Activated naive CD8-positive, alpha-beta T cell treated with anti-CD3 and anti-CD28 coated beads, Interleukin-2, amount 10 ng/mL, durations not matched to agents 7 days and 5 days (primary cell): ENCODE measurements at regions not wholly inside any gene's neighbourhood (a gene's known extent, or its start where the extent isn't known, plus 50 kb on each side); places are given as distances from the start of the nearest gene placed in this dataset.
"Not testable (repeated sequence)": the region's sequence is repeated elsewhere in the genome, so short reads cannot be mapped to it uniquely, and the experiment has no call there.

Experiments used
- ATAC-seq: fragments of 150-1000 bp; cut with Tn5 transposase; one replicate; pipeline ENCODE4 v1.10.0; 2021; ENCODE audit warnings: low read depth, moderate library complexity
- POLR2A ChIA-PET: fragments of 350-600 bp; sonication (Branson Sonifier 250); formaldehyde crosslinking; loops from one replicate; lab custom pipeline; 2021; ENCODE audit warnings: antibody characterized with exemption; lab: Charles Lee
- DNase-seq: peaks from one replicate; pipeline ENCODE4 v3.0.0; 2021
- H3K27ac Mint-ChIP-seq: one replicate; pipeline ENCODE4 v1.8.0; 2022; ENCODE audit warnings: mild to moderate bottlenecking, mixed read lengths
- H3K27me3 Mint-ChIP-seq: one replicate; pipeline ENCODE4 v1.8.0; 2022; ENCODE audit warnings: mild to moderate bottlenecking, moderate library complexity, mixed read lengths
- H3K36me3 Mint-ChIP-seq: one replicate; pipeline ENCODE4 v1.8.0; 2021; ENCODE audit warnings: mild to moderate bottlenecking, mixed read lengths
- H3K4me1 Mint-ChIP-seq: one replicate; pipeline ENCODE4 v1.8.0; 2021; ENCODE audit warnings: mixed read lengths
- H3K4me3 Mint-ChIP-seq: one replicate; pipeline ENCODE4 v1.8.0; 2022; ENCODE audit warnings: mild to moderate bottlenecking, moderate library complexity, mixed read lengths
- H3K9me3 Mint-ChIP-seq: one replicate; pipeline ENCODE4 v1.8.0; 2021; ENCODE audit warnings: mixed read lengths

- DNase-seq (no peak), ATAC-seq (no peak)
- no peaks in the 10 kb centered on the region for H3K27me3 Mint-ChIP-seq
- H3K36me3 Mint-ChIP-seq = no peaks in the 10 kb centered on the region
- no peak overlapping the region for H3K4me3 Mint-ChIP-seq
- POLR2A ChIA-PET = no interaction called here
- no peak overlapping the region for H3K27ac Mint-ChIP-seq
- H3K4me1 Mint-ChIP-seq = peaks cover 2% of the 10 kb centered on the region
- no peaks in the 10 kb centered on the region for H3K9me3 Mint-ChIP-seq
Measured at GRCh38 chr2:192513575-192513974, 318.8 kb upstream of the TMEFF2 start.

GRCh38 chr2:192507836-192508450 lies 313.2 kb upstream of the TMEFF2 start:
- H3K27me3 Mint-ChIP-seq, DNase-seq, H3K36me3 Mint-ChIP-seq, H3K27ac Mint-ChIP-seq, H3K4me1 Mint-ChIP-seq, H3K9me3 Mint-ChIP-seq, ATAC-seq, H3K4me3 Mint-ChIP-seq, POLR2A ChIA-PET: not testable (repeated sequence)

GRCh38 chr2:192500550-192501200 lies 305.9 kb upstream of the TMEFF2 start:
- Mint-ChIP-seq H3K4me1 (no peaks in the 10 kb centered on the region), H3K27me3 (no peaks in the 10 kb centered on the region), H3K9me3 (no peaks in the 10 kb centered on the region), H3K27ac (no peak overlapping the region), H3K4me3 (no peak overlapping the region), H3K36me3 (no peaks in the 10 kb centered on the region)
- no peak for ATAC-seq
- POLR2A ChIA-PET = no interaction called here
- no peak for DNase-seq

GRCh38 chr2:192499476-192499875 lies 304.7 kb upstream of the TMEFF2 start:
- POLR2A ChIA-PET = no interaction called here
- H3K36me3 Mint-ChIP-seq = no peaks in the 10 kb centered on the region

GRCh38 chr2:192498747-192499146 lies 304.0 kb upstream of the TMEFF2 start:
- Mint-ChIP-seq H3K4me3 (no peak overlapping the region), H3K9me3 (no peaks in the 10 kb centered on the region), H3K36me3 (no peaks in the 10 kb centered on the region), H3K4me1 (no peaks in the 10 kb centered on the region), H3K27me3 (no peaks in the 10 kb centered on the region), H3K27ac (no peak overlapping the region)
- ATAC-seq (no peak), DNase-seq (no peak)
- POLR2A ChIA-PET = no interaction called here

More at GRCh38 chr2:192499476-192499875, 304.7 kb upstream of the TMEFF2 start:
- DNase-seq = no peak
- H3K4me1 Mint-ChIP-seq = no peaks in the 10 kb centered on the region
- no peaks in the 10 kb centered on the region for H3K27me3 Mint-ChIP-seq
- H3K4me3 Mint-ChIP-seq = no peak overlapping the region
- ATAC-seq = no peak
- H3K27ac Mint-ChIP-seq = no peak overlapping the region
- no peaks in the 10 kb centered on the region for H3K9me3 Mint-ChIP-seq

GRCh38 chr2:192488158-192488557 lies 293.4 kb upstream of the TMEFF2 start:
- H3K4me3 Mint-ChIP-seq, H3K27ac Mint-ChIP-seq, H3K27me3 Mint-ChIP-seq, H3K36me3 Mint-ChIP-seq, H3K4me1 Mint-ChIP-seq, ATAC-seq, POLR2A ChIA-PET, H3K9me3 Mint-ChIP-seq, DNase-seq: not testable (repeated sequence)

GRCh38 chr2:192487636-192488035 lies 292.9 kb upstream of the TMEFF2 start:
- no peak for DNase-seq
- no peak overlapping the region for H3K4me3 Mint-ChIP-seq
- ATAC-seq = no peak
- POLR2A ChIA-PET = no interaction called here
- no peaks in the 10 kb centered on the region for H3K4me1 Mint-ChIP-seq
- no peaks in the 10 kb centered on the region for H3K36me3 Mint-ChIP-seq
- no peaks in the 10 kb centered on the region for H3K27me3 Mint-ChIP-seq
- no peaks in the 10 kb centered on the region for H3K9me3 Mint-ChIP-seq
- H3K27ac Mint-ChIP-seq = no peak overlapping the region

- DNase-seq (no peak), ATAC-seq (no peak)
- no peaks in the 10 kb centered on the region for H3K27me3 Mint-ChIP-seq
- POLR2A ChIA-PET = no interaction called here
- H3K9me3 Mint-ChIP-seq = no peaks in the 10 kb centered on the region
- no peaks in the 10 kb centered on the region for H3K4me1 Mint-ChIP-seq
- H3K36me3 Mint-ChIP-seq = no peaks in the 10 kb centered on the region
- no peak overlapping the region for H3K27ac Mint-ChIP-seq
- H3K4me3 Mint-ChIP-seq = no peak overlapping the region
Measured at GRCh38 chr2:192484903-192485302, 290.2 kb upstream of the TMEFF2 start.

- POLR2A ChIA-PET = no interaction called here
- Mint-ChIP-seq H3K9me3 (no peaks in the 10 kb centered on the region), H3K4me3 (no peak overlapping the region), H3K27ac (no peak overlapping the region), H3K27me3 (no peaks in the 10 kb centered on the region), H3K36me3 (no peaks in the 10 kb centered on the region), H3K4me1 (no peaks in the 10 kb centered on the region)
- ATAC-seq = no peak
- DNase-seq = no peak
Measured at GRCh38 chr2:192480984-192481383, 286.3 kb upstream of the TMEFF2 start.

GRCh38 chr2:192473331-192473730 lies 278.6 kb upstream of the TMEFF2 start:
- ATAC-seq (no peak), DNase-seq (no peak)
- Mint-ChIP-seq H3K36me3 (no peaks in the 10 kb centered on the region), H3K27ac (no peak overlapping the region), H3K4me3 (no peak overlapping the region), H3K27me3 (no peaks in the 10 kb centered on the region), H3K4me1 (no peaks in the 10 kb centered on the region), H3K9me3 (peaks cover 3% of the 10 kb centered on the region)
- POLR2A ChIA-PET = no interaction called here

GRCh38 chr2:192471982-192472381 lies 277.2 kb upstream of the TMEFF2 start:
- Mint-ChIP-seq H3K4me3 (no peak overlapping the region), H3K9me3 (peaks cover 3% of the 10 kb centered on the region), H3K36me3 (no peaks in the 10 kb centered on the region), H3K27me3 (no peaks in the 10 kb centered on the region), H3K4me1 (no peaks in the 10 kb centered on the region), H3K27ac (no peak overlapping the region)
- DNase-seq (no peak), ATAC-seq (no peak)
- POLR2A ChIA-PET = no interaction called here

- Mint-ChIP-seq H3K27ac (no peak overlapping the region), H3K4me3 (no peak overlapping the region), H3K27me3 (no peaks in the 10 kb centered on the region), H3K9me3 (peaks cover 3% of the 10 kb centered on the region), H3K36me3 (no peaks in the 10 kb centered on the region), H3K4me1 (no peaks in the 10 kb centered on the region)
- no peak for DNase-seq
- POLR2A ChIA-PET = no interaction called here
- ATAC-seq = no peak
Measured at GRCh38 chr2:192469612-192470011, 274.9 kb upstream of the TMEFF2 start.

- ATAC-seq = no peak
- H3K27ac Mint-ChIP-seq = no peak overlapping the region
- no peaks in the 10 kb centered on the region for H3K27me3 Mint-ChIP-seq
- H3K9me3 Mint-ChIP-seq = no peaks in the 10 kb centered on the region
- POLR2A ChIA-PET = no interaction called here
- H3K4me1 Mint-ChIP-seq = no peaks in the 10 kb centered on the region
- H3K4me3 Mint-ChIP-seq = no peak overlapping the region
- no peaks in the 10 kb centered on the region for H3K36me3 Mint-ChIP-seq
- no peak for DNase-seq
Measured at GRCh38 chr2:192467953-192468660, 273.4 kb upstream of the TMEFF2 start.

- no peak for ATAC-seq
- POLR2A ChIA-PET = no interaction called here
- Mint-ChIP-seq H3K4me1 (no peaks in the 10 kb centered on the region), H3K4me3 (no peak overlapping the region), H3K36me3 (no peaks in the 10 kb centered on the region), H3K27me3 (no peaks in the 10 kb centered on the region), H3K27ac (no peak overlapping the region), H3K9me3 (peaks cover 2% of the 10 kb centered on the region)
- DNase-seq = no peak
Measured at GRCh38 chr2:192465141-192465540, 270.4 kb upstream of the TMEFF2 start.
